Astrocyte (in vitro differentiated cells and primary cell): ENCODE measurements at regions not wholly inside any gene's neighbourhood (a gene's known extent, or its start where the extent isn't known, plus 50 kb on each side); places are given as distances from the start of the nearest gene placed in this dataset.

Experiments
- DNase-seq: peaks from one replicate; pipeline ENCODE4 v3.0.0-alpha.2; 2010; ENCODE audit warnings: low read depth
- FAIRE-seq: peaks from 2 replicates; lab custom pipeline; 2011; peaks lifted over from hg19 to GRCh38; lab: Jason Lieb, UNC
- H2AFZ ChIP-seq: 2 replicates; pipeline ENCODE4 v1.6.0; 2012; ENCODE audit warnings: low read depth, low read length, inconsistent platforms
- H3K27ac ChIP-seq: 2 replicates; pipeline ENCODE4 v1.5.1; 2011; ENCODE audit warnings: low read depth, low read length, inconsistent platforms
- H3K27me3 ChIP-seq: 2 replicates; pipeline ENCODE4 v1.6.0; 2011; ENCODE audit warnings: low read length, inconsistent platforms; ENCODE audit not compliant: insufficient read depth
- H3K36me3 ChIP-seq: 2 replicates; pipeline ENCODE4 v1.5.1; 2011; ENCODE audit warnings: low read length, inconsistent platforms; ENCODE audit not compliant: insufficient read depth
- H3K4me1 ChIP-seq: 2 replicates; pipeline ENCODE4 v1.5.1; 2011; ENCODE audit warnings: low read length, inconsistent platforms; ENCODE audit not compliant: insufficient read depth
- H3K4me2 ChIP-seq: 2 replicates; pipeline ENCODE4 v1.6.0; 2012; ENCODE audit warnings: low read length, inconsistent platforms
- H3K4me3 ChIP-seq: 2 replicates; pipeline ENCODE4 v1.5.1; 2011; ENCODE audit warnings: low read depth, mild to moderate bottlenecking, low read length, inconsistent platforms; ENCODE audit not compliant: insufficient read depth
- H3K79me2 ChIP-seq: 2 replicates; pipeline ENCODE4 v1.6.0; 2012; ENCODE audit warnings: mild to moderate bottlenecking, low read length, inconsistent platforms; ENCODE audit not compliant: insufficient read depth
- H3K9ac ChIP-seq: 2 replicates; pipeline ENCODE4 v1.6.0; 2012; ENCODE audit warnings: mild to moderate bottlenecking, low read length, inconsistent platforms
- H3K9me3 ChIP-seq: 2 replicates; pipeline ENCODE4 v1.5.1; 2012; ENCODE audit warnings: low read depth, mild to moderate bottlenecking, low read length, inconsistent platforms; ENCODE audit not compliant: insufficient read depth
- H4K20me1 ChIP-seq: 2 replicates; pipeline ENCODE4 v1.6.0; 2012; ENCODE audit warnings: low read length, inconsistent platforms; ENCODE audit not compliant: insufficient read depth
- H3K27ac Mint-ChIP-seq: one replicate; pipeline ENCODE4 v1.8.0; 2021; ENCODE audit warnings: mild to moderate bottlenecking, mixed read lengths; ENCODE audit not compliant: unreplicated experiment
- H3K27me3 Mint-ChIP-seq: one replicate; pipeline ENCODE4 v1.8.0; 2021; ENCODE audit warnings: low read depth, mixed read lengths; ENCODE audit not compliant: unreplicated experiment
- H3K36me3 Mint-ChIP-seq: one replicate; pipeline ENCODE4 v1.8.0; 2021; ENCODE audit warnings: low read depth, mixed read lengths; ENCODE audit not compliant: unreplicated experiment
- H3K4me1 Mint-ChIP-seq: one replicate; pipeline ENCODE4 v1.8.0; 2021; ENCODE audit warnings: low read depth, mixed read lengths; ENCODE audit not compliant: unreplicated experiment
- H3K4me3 Mint-ChIP-seq: one replicate; pipeline ENCODE4 v1.8.0; 2021; ENCODE audit warnings: mild to moderate bottlenecking, moderate library complexity, mixed read lengths; ENCODE audit not compliant: unreplicated experiment
- H3K9me3 Mint-ChIP-seq: one replicate; pipeline ENCODE4 v1.8.0; 2021; ENCODE audit warnings: mild to moderate bottlenecking, mixed read lengths; ENCODE audit not compliant: unreplicated experiment
- CTCF ChIP-seq: IDR thresholded peaks from 2 replicates; pipeline ENCODE4 v1.5.1; 2011; ENCODE audit warnings: low read depth, mild to moderate bottlenecking, inconsistent platforms, low read length, moderate library complexity; ENCODE audit not compliant: insufficient read depth
- EZH2 ChIP-seq: IDR thresholded peaks from 2 replicates; pipeline ENCODE4 v1.6.1; 2012; ENCODE audit warnings: mild to moderate bottlenecking, low read length, inconsistent platforms; ENCODE audit not compliant: insufficient read depth

GRCh38 chr20:50320901-50321796, 130.5 kb downstream of the CEBPB start:
- peak overlapping the region; percentile 40 for H2AFZ ChIP-seq
- no peaks in the 10 kb centered on the region for H3K79me2 ChIP-seq
- FAIRE-seq = no peak
- peaks cover 14% of the 10 kb centered on the region for H3K4me1 Mint-ChIP-seq
- peak; percentile 96 for DNase-seq
- peaks cover 4% of the 10 kb centered on the region for H3K9me3 Mint-ChIP-seq
- peak overlapping the region; percentile 81 for H3K27ac Mint-ChIP-seq
- H3K4me3 Mint-ChIP-seq = peak overlapping the region; percentile 18
- no peaks in the 10 kb centered on the region for H3K36me3 ChIP-seq
- H3K4me3 ChIP-seq = peak overlapping the region; percentile 22
- H3K4me1 ChIP-seq = peaks cover 20% of the 10 kb centered on the region
- H3K9ac ChIP-seq = peak overlapping the region; percentile 78
- H3K36me3 Mint-ChIP-seq = peaks cover 3% of the 10 kb centered on the region
- H4K20me1 ChIP-seq = no peaks in the 10 kb centered on the region
- no peaks in the 10 kb centered on the region for H3K9me3 ChIP-seq
- H3K27me3 Mint-ChIP-seq = peaks cover 6% of the 10 kb centered on the region
- no peaks in the 10 kb centered on the region for H3K27me3 ChIP-seq
- TF ChIP-seq EZH2 (no peak), CTCF (no peak)
- H3K27ac ChIP-seq = peak overlapping the region; percentile 86
- peak overlapping the region; percentile 76 for H3K4me2 ChIP-seq

DNA sequence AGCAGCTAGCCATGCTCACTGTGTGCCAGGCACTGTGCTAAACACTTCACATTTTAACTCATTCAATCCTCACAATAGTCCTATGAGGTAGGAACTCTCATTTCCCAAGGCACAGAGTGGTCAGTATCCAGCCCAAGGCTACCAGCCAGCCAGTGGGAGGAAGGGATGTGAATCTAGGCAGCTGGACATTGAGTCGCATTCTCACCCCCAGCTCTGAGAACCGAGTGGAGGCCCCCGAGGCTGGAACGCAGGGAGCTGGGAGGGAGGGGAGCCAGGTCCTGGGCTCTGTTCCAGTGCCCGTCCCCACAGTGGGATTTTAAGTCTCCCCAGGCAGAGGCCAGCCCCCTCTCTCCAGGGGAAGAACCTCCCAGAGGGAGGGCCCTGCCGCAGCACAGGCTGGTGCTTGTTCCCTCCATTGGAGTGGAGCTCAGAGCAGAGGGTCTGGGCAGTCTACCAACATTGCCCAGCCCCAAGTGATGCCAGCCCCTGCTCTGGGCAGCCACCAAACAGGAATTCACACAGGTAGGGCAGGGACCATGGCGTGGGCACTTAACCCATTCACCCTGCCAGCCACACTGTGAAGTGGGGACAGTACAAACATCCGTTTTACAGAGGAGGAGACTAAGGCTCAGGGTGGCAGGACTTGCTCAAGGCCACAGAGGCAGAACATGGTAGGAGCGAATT, 131.3 kb downstream of the CEBPB start:
- Mint-ChIP-seq H3K4me3 (no peak overlapping the region), H3K4me1 (peaks cover 14% of the 10 kb centered on the region), H3K27ac (peak overlapping the region; percentile 42), H3K9me3 (peaks cover 4% of the 10 kb centered on the region), H3K27me3 (peaks cover 3% of the 10 kb centered on the region), H3K36me3 (peaks cover 3% of the 10 kb centered on the region)
- TF ChIP-seq EZH2 (no peak), CTCF (no peak)
- Histone ChIP-seq H3K27ac (peak overlapping the region; percentile 86), H3K36me3 (no peaks in the 10 kb centered on the region), H3K4me2 (peak overlapping the region; percentile 76), H3K9me3 (no peaks in the 10 kb centered on the region), H3K27me3 (no peaks in the 10 kb centered on the region), H3K9ac (peak overlapping the region; percentile 78), H2AFZ (peak overlapping the region; percentile 27), H4K20me1 (no peaks in the 10 kb centered on the region), H3K79me2 (no peaks in the 10 kb centered on the region), H3K4me1 (peaks cover 20% of the 10 kb centered on the region), H3K4me3 (peak overlapping the region; percentile 5)
- FAIRE-seq (no peak), DNase-seq (peak; percentile 72)
